ENCODE measurements at regions not wholly inside any gene's neighbourhood (a gene's known extent, or its start where the extent isn't known, plus 50 kb on each side); places are given as distances from the start of the nearest gene placed in this dataset.
"Not testable (repeated sequence)": the region's sequence is repeated elsewhere in the genome, so short reads cannot be mapped to it uniquely, and the experiment has no call there.

- no peak for DNase-seq (ENCODE audit: low read depth in 3 of 3)
Measured at GRCh38 chr12:75674393-75674792, 163.0 kb upstream of the KRR1 start.

- DNase-seq (ENCODE audit: low read depth in 3 of 3) = no peak
Measured at GRCh38 chr12:75672200-75672599, 160.8 kb upstream of the KRR1 start.

- no peak for DNase-seq (ENCODE audit: low read depth in 3 of 3)
Measured at GRCh38 chr12:75670216-75670615, 158.8 kb upstream of the KRR1 start.

GRCh38 chr12:75666939-75667334, 155.5 kb upstream of the KRR1 start:
- no peak for DNase-seq (ENCODE audit: low read depth in 3 of 3)

- DNase-seq (ENCODE audit: low read depth in 3 of 3) = no peak
Measured at GRCh38 chr12:75666126-75666938, 154.9 kb upstream of the KRR1 start.

GRCh38 chr12:75665216-75665615, 153.8 kb upstream of the KRR1 start:
- no peak for DNase-seq (ENCODE audit: low read depth in 3 of 3)

GRCh38 chr12:75662511-75663159, 151.2 kb upstream of the KRR1 start:
- DNase-seq (ENCODE audit: low read depth in 3 of 3) = no peak

GRCh38 chr12:75661908-75662307, 150.5 kb upstream of the KRR1 start:
- no peak for DNase-seq (ENCODE audit: low read depth in 3 of 3)

- DNase-seq (ENCODE audit: low read depth in 3 of 3) = no peak
Measured at GRCh38 chr12:75660805-75661404, 149.5 kb upstream of the KRR1 start.

- DNase-seq (ENCODE audit: low read depth in 3 of 3) = no peak
Measured at GRCh38 chr12:75660107-75660530, 148.7 kb upstream of the KRR1 start.

- DNase-seq (ENCODE audit: low read depth in 3 of 3) = no peak
Measured at GRCh38 chr12:75658901-75659823, 147.8 kb upstream of the KRR1 start.

- no peak for DNase-seq (ENCODE audit: low read depth in 3 of 3)
Measured at GRCh38 chr12:75658286-75658685, 146.9 kb upstream of the KRR1 start.

GRCh38 chr12:75657831-75658230, 146.4 kb upstream of the KRR1 start:
- DNase-seq (ENCODE audit: low read depth in 3 of 3) = no peak

GRCh38 chr12:75657354-75657753, 145.9 kb upstream of the KRR1 start:
- not testable (repeated sequence) for DNase-seq (ENCODE audit: low read depth in 3 of 3)

- no peak for DNase-seq (ENCODE audit: low read depth in 3 of 3)
Measured at GRCh38 chr12:75656648-75657047, 145.2 kb upstream of the KRR1 start.

GRCh38 chr12:75656210-75656609, 144.8 kb upstream of the KRR1 start:
- no peak for DNase-seq (ENCODE audit: low read depth in 3 of 3)

- DNase-seq (ENCODE audit: low read depth in 3 of 3) = no peak
Measured at GRCh38 chr12:75655315-75655806, 144.0 kb upstream of the KRR1 start.

GRCh38 chr12:75651342-75651695, 139.9 kb upstream of the KRR1 start:
- no peak for DNase-seq (ENCODE audit: low read depth in 3 of 3)

GRCh38 chr12:75650595-75651341, 139.4 kb upstream of the KRR1 start:
- no peak for DNase-seq (ENCODE audit: low read depth in 3 of 3)

GRCh38 chr12:75650100-75650499, 138.7 kb upstream of the KRR1 start:
- DNase-seq (ENCODE audit: low read depth in 3 of 3) = no peak

GRCh38 chr12:75648856-75649255, 137.4 kb upstream of the KRR1 start:
- DNase-seq (ENCODE audit: low read depth in 3 of 3) = no peak

All from stimulated activated CD4-positive, alpha-beta T cell treated with anti-CD3 and anti-CD28 coated beads, TNF-alpha, amount 100 ng/mL, for 4 hours (primary cell).